GM10266 (cell line): ENCODE measurements at regions not wholly inside any gene's neighbourhood (a gene's known extent, or its start where the extent isn't known, plus 50 kb on each side); places are given as distances from the start of the nearest gene placed in this dataset.
"Not testable (repeated sequence)": the region's sequence is repeated elsewhere in the genome, so short reads cannot be mapped to it uniquely, and the experiment has no call there.

Experiments used
- DNase-seq: peaks from one replicate; pipeline ENCODE4 v3.0.0; 2012; ENCODE audit errors: extremely low spot score
- TF ChIP-seq, protein P1 (sequence below): IDR thresholded peaks from 2 replicates; pipeline ENCODE4 v1.5.1; 2012; ENCODE audit warnings: mild to moderate bottlenecking, low read depth; ENCODE audit not compliant: control insufficient read depth, insufficient read depth; ENCODE audit errors: missing control alignments

- DNase-seq = no peak
- TF ChIP-seq, protein P1, sequence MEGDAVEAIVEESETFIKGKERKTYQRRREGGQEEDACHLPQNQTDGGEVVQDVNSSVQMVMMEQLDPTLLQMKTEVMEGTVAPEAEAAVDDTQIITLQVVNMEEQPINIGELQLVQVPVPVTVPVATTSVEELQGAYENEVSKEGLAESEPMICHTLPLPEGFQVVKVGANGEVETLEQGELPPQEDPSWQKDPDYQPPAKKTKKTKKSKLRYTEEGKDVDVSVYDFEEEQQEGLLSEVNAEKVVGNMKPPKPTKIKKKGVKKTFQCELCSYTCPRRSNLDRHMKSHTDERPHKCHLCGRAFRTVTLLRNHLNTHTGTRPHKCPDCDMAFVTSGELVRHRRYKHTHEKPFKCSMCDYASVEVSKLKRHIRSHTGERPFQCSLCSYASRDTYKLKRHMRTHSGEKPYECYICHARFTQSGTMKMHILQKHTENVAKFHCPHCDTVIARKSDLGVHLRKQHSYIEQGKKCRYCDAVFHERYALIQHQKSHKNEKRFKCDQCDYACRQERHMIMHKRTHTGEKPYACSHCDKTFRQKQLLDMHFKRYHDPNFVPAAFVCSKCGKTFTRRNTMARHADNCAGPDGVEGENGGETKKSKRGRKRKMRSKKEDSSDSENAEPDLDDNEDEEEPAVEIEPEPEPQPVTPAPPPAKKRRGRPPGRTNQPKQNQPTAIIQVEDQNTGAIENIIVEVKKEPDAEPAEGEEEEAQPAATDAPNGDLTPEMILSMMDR = no peak
These were observed 157.9 kb downstream of the ZNF664 start for GRCh38 chr12:124130691-124131591.

GRCh38 chr12:124131659-124132058, 158.6 kb downstream of the ZNF664 start:
- TF ChIP-seq, protein P1 = no peak
- no peak for DNase-seq

DNA sequence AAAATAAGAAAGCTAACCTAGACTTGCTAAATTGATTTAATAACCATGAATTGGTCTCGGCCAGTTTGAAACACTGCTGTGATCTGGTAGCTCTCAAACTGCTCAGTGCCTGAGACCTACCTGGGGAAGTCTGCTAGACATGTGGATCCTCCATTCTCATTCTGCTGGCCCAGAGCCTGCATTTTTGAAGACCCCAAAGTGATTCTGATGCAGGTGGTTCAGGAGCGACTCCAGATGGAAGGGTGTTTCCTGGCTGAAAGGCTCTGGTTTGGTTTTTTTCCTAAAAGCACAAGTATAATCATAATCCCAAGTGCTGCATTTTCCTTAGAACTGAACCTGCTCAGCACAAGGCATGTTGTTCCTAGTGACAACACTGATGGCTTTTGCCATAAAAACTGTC, 159.5 kb downstream of the ZNF664 start:
- DNase-seq = no peak
- TF ChIP-seq, protein P1 = no peak

GRCh38 chr12:124136796-124137195, 158.1 kb upstream of the RFLNA start:
- TF ChIP-seq, protein P1 = no peak
- DNase-seq = no peak

DNA sequence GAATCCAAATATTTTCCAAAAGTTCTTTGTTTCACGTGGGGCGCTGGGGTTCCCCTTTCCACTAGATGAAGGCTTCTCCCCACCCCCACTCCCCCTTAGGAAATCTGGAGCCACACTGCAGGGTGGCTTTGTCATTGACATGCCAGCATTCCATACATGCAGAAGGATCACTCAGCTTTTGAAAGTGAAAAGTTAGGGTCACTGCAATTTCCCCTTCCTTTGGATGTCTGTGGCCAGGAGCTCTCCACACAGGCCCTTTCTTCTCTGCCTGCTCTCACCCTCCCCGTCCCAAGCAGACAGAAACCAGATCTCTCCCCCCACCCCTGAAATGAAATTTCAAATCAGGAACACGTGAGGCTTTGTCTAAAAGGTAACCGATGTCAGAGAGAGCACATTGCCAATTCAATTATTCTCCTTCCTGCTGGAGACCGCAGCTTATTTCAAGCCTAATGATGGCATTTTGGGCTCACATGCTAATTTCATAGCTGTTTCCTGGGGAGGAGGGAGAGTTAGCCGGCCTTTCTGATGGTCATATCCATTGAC, 153.9 kb upstream of the RFLNA start:
- no peak for DNase-seq
- TF ChIP-seq, protein P1 = no peak

DNA sequence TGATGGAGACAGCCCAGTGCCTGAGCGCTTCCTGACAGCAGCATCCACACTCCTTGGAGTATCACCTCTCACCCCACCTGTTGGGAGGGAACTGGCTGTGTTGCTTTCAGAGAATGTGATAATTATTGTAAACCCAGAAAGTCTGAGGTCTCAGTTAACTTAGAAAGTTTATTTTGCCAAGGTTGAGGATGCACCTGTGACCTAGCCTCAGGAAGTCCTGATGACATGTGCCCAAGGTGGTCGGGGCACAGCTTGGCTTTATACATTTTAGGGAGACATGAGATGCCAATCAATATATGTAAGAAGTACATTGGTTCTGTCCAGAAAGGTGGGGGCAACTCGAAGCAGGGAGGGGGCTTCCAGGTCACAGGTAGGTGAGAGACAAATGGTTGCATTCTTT, 153.3 kb upstream of the RFLNA start:
- not testable (repeated sequence) for DNase-seq

DNA sequence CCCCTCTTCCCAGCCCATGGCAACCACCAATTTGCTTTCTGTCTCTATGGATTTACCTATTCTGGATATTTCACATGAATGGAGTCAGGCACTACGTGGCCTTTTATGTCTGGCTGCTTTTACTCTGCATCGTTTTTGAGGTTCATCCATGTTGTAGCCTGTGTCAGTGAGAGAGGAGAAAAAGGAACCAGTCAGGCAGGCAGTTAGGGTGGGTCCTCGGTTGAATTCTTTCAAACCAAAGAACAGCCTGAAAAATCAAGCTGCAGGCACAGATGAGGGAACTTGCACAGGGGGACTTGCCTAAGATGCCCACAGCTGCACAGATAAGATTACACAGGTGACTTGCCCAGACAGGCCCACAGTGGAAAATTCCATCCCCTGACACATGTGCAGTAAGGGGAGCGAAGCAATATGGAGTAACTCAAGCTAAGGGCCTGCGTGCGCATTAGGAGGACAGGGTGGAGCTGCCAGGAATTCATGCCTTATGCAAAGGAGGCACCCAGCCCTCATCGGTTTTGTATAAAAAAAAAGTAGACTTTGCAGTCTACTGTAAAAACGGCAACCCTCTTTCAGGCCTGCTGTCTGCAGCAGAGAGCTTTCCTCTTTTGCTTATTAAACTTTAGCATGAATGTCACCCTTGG, 152.4 kb upstream of the RFLNA start:
- DNase-seq = no peak
- TF ChIP-seq, protein P1 = no peak
